ELR (cell line): ENCODE measurements at regions not wholly inside any gene's neighbourhood (a gene's known extent, or its start where the extent isn't known, plus 50 kb on each side); places are given as distances from the start of the nearest gene placed in this dataset.
"Not testable (repeated sequence)": the region's sequence is repeated elsewhere in the genome, so short reads cannot be mapped to it uniquely, and the experiment has no call there.

Experiments
- DNase-seq: peaks from one replicate; pipeline ENCODE4 v3.0.0-alpha.2; 2015; ENCODE audit warnings: low read depth

DNA sequence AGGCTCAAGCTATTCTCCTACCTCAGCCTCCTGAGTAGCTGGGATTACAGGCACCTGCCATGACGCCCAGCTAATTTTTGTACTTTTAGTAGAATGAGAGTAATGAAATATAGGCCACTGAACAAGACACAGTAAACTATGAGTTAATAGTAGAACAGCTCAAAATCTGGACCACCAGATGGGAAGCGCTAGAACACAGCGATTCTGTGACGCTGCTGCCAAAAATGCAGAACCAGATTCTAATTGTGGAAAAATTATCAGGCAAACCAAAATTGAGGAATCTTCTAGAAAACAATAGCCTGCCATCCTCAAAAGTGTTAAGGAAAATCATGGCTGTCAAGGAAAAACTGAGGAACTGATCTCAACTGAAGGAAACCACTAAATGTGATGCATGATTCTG is 111.4 kb upstream of the TIAM1 start:
- DNase-seq: no peak

- no peak for DNase-seq
Measured at GRCh38 chr21:31450980-31451379, 106.9 kb upstream of the TIAM1 start.

DNA sequence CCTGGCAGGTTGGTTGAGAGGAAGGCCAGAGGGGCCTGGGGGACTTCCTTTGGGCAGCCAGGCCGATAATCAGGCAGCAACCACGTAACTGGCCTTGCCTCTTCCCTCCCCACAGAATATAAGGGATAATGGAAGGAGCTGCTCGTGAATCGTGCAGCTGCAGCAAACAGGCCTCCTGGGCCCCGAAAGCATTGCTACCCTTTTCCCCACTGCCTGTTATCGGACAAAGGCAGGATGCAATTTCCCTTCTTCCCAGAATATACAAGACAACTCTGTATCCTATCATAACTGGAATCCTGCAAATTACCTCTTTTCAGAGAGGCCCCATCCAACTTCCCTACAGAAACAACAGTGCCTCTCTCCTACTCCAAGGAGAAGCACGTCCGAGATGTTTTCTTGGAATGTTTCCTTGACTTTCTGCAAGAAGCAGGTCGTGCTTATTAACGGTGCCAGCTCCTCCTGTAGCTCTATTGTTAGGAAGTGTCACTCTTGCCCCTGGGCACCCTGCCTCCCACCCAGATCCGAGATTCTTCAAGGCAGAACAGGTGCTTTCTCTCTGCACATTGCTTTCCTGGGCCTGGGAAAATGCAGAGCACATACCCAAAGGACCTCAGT is 106.0 kb upstream of the TIAM1 start:
- DNase-seq: no peak

GRCh38 chr21:31448496-31448895 is 104.4 kb upstream of the TIAM1 start:
- no peak for DNase-seq

DNA sequence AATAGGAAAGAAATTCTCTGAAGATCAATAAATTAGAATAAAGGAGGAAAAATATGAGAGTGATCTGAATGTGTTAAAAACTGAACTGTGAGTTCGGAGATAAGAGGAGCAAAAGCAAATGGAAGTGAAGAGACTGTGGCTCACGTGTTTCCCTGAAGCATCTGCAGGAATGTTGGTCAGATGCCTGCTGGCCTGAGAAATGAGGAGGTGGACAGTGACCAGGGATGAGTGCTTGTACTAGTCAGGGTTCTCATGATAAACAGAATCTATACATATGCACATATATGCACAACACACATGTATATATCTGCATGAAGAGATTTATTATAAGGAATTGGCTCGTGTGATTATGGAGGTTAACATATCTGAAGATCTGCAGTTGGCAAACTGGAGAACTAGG is 103.4 kb upstream of the TIAM1 start:
- peak; percentile 16 for DNase-seq

- no peak for DNase-seq
Measured at GRCh38 chr21:31446226-31446855, 102.3 kb upstream of the TIAM1 start.

- no peak for DNase-seq
Measured at GRCh38 chr21:31445137-31445536, 101.1 kb upstream of the TIAM1 start.

DNA sequence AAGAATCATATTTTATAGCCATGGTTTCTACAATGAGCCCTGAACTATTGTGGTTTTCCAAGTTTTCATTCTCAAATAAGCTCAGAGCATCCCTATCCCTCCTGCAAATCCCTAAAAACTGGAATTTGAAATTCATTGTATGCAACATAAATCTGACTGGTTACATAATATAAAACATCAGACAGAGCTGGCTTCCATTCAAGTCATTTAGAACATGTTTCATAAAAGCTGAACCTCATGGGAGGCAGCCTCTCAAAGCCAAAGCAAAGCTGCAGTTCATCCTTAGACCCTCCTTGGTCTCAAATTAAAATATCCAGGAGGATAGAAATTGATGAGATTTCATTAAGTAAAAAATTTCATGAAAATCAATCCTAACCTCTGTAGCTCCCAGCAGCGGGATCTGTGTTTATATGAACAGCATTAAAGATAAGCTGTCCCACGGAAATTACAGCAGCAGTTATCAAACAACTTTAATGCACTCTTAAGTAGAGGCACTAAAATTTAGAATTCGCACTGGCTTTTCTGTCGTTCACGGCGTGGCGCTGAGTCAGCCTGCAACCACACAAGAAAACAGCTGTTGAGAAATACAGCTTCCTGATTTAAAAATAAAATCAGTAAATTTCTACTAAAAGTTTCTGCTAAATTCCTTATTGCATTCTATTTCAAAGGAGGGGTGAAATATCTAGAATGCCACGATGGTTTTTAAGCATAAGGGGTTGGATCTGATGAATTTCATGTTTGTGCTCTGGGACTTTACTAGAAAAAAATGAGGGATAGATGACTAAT is 99.9 kb upstream of the TIAM1 start:
- DNase-seq: peak; percentile 1

DNA sequence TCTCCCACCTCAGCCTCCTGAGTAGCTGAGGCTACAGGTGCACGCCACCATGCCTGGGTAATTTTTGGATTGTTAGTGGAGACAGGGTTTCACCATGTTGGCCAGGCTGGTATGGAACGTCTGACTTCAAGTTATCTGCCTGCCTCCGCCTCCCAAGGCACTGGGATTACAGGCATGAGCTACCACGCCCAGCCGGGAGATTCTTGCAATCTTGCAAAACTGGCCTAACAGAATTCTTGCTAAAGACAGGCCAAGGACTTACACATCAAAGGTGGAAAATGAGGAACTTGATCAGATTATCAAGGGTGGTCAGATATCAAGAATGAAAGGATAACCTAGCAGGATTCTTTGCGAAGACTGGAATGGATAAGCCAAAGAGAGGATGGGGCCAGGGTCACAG is 98.3 kb upstream of the TIAM1 start:
- DNase-seq: no peak

DNA sequence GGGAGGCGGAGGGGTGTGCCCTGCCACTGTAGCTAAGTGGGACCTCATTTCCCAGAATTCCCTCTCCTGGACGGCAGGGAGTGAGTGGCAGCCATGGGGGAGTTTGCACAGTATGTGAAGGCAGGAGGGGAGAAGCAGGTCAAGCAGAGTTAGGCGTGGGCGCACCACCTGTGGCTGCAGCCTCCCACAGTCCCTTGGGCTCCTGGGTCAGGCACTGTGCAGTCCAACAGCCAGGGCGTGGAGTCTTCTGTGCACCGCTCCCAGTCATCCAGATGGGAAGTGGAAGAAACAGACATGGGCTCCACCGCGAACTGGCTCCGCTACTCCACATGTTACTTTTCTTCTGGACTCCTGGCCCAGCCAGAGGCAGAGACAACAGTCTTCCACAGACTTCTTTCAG is 85.4 kb upstream of the TIAM1 start:
- no peak for DNase-seq

DNA sequence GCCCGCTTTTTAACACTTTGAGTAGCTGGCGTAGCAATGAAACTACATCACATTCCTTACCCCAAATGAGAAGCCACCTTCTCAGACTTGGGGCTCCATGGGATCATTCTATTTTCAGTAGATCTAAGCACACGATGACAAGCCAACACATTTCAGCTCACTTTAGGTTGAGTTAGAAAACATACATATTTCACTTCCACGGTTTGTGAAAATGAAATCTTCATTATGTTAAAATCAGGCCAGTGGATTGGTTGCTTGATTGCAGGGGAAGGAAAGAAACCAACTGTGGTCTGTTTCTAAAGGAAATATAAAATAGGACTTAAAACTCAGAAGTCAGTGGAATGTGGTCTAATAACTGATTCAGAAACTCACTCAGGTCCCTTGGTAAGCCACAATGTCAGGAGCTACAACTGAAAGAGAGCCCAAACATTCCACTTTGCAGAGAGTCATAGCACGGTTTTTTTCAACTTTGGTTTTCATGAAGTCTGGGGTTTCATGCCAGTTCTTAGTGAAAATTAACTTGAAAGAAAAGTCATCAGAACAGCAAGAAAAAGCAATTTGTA is 82.3 kb upstream of the TIAM1 start:
- no peak for DNase-seq

DNA sequence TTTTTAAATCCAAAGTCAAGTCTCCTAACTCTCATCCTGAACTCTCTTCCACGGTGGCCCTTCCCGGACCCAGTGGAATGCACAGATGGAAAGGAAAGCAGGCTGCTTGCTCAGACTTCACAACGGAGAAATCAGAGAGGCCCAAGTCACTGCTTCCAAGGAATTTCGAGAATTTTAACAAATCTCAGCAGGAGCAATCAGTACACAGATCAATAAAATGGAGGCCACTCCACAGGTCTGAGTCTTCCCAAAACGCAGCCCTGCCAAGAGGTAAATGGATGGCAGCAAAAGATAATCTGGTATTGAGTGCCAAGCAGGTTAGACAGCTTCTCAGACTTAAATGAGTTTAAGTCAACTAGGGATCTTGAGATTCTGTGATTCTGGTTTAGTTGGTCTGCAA is 81.1 kb upstream of the TIAM1 start:
- no peak for DNase-seq

DNA sequence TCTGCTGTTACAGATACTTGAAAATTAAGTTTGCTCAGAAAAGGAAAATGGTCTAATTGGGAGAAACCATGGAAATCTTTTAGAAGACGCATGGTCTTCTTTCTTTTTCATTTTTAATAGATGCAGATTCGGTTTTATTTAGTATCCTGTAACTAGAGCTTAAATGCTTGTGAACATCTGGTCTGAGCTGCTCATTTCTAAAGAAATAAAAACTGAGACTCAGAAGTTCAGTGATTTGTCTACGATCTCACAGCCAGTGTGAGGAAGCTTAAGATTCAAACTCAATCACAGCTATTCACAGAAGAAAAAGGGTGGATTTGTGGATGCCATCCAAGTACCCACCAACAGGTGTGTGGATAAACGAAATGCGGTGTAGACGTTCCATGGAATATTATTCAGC is 80.0 kb upstream of the TIAM1 start:
- no peak for DNase-seq

- DNase-seq: no peak
Measured at GRCh38 chr21:31420988-31421387, 76.9 kb upstream of the TIAM1 start.

- DNase-seq: no peak
Measured at GRCh38 chr21:31420354-31420753, 76.3 kb upstream of the TIAM1 start.

GRCh38 chr21:31418377-31419001 is 74.4 kb upstream of the TIAM1 start:
- no peak for DNase-seq

GRCh38 chr21:31417214-31417613 is 73.2 kb upstream of the TIAM1 start:
- DNase-seq: not testable (repeated sequence)

DNA sequence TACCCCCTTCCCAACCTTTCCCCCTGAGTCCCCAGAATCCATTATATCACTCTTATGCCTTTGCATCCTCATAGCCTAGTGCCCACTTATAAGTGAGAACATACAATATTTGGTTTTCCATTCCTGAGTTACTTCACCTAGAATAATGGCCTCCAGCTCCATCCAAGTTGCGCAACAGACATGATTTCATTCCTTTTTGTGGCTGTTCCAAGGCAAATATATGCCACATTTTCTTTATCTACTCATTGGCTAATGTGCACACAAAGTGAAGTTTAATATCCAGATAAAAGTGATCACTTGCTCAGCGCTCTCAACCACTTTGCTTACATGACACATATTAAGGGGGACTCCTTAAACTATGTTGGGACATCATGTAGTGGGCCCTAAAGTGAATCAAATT is 72.4 kb upstream of the TIAM1 start:
- no peak for DNase-seq

GRCh38 chr21:31414263-31415000 is 70.4 kb upstream of the TIAM1 start:
- DNase-seq: no peak

- no peak for DNase-seq
Measured at GRCh38 chr21:31413698-31414097, 69.6 kb upstream of the TIAM1 start.

DNA sequence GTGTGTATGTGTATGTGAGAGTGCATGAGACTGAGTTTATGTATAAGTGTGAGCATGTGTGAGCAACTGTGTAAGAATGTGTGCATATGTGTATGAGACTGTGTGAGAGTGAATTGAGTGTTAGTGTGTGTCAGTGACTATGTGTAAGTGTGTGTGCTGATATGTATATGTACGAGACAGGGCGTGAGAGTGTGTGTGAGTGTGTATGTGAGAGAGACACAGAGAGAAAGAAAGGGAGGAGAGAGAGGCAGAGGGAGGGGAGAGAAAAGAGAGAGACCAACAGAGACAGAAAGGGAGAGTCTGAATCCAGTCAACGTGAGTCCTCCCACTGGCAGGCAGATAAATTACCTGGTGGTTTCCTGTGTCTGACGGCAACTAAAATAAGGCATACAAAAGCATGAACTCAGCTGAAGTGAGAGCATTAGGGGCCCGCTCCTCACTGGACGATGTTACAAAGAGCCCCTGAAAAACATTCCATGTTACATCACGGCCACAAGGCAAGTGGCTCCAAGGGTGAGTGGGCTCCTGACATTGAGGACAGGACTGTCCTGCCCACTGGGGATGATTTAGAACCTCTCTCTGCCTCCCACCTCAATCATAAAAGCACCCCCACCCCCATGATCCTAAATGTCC is 66.6 kb upstream of the TIAM1 start:
- DNase-seq: no peak
